HG03354 (cell line): ENCODE measurements at regions not wholly inside any gene's neighbourhood (a gene's known extent, or its start where the extent isn't known, plus 50 kb on each side); places are given as distances from the start of the nearest gene placed in this dataset.
"Not testable (repeated sequence)": the region's sequence is repeated elsewhere in the genome, so short reads cannot be mapped to it uniquely, and the experiment has no call there.

Experiments
- ATAC-seq: cut with Tn5 transposase; IDR thresholded peaks from one replicate; pipeline ENCODE4 v1.9.1; 2021; ENCODE audit warnings: mild to moderate bottlenecking; ENCODE audit not compliant: unreplicated experiment, poor library complexity, severe bottlenecking

- no peak for ATAC-seq
Measured at GRCh38 chr11:129625930-129626329, 189.7 kb upstream of the TMEM45B start.

- no peak for ATAC-seq
Measured at GRCh38 chr11:129631201-129631600, 184.4 kb upstream of the TMEM45B start.

- no peak for ATAC-seq
Measured at GRCh38 chr11:129636926-129637325, 178.7 kb upstream of the TMEM45B start.

- ATAC-seq = no peak
Measured at GRCh38 chr11:129637473-129637872, 178.2 kb upstream of the TMEM45B start.

GRCh38 chr11:129637983-129638776 is 177.5 kb upstream of the TMEM45B start:
- ATAC-seq = no peak

GRCh38 chr11:129639300-129639699 is 176.3 kb upstream of the TMEM45B start:
- no peak for ATAC-seq

- no peak for ATAC-seq
Measured at GRCh38 chr11:129640671-129641070, 175.0 kb upstream of the TMEM45B start.

- no peak for ATAC-seq
Measured at GRCh38 chr11:129643031-129643721, 172.5 kb upstream of the TMEM45B start.

- ATAC-seq = no peak
Measured at GRCh38 chr11:129644326-129644725, 171.3 kb upstream of the TMEM45B start.

GRCh38 chr11:129645943-129646342 is 169.7 kb upstream of the TMEM45B start:
- no peak for ATAC-seq

GRCh38 chr11:129650044-129650443 is 165.6 kb upstream of the TMEM45B start:
- not testable (repeated sequence) for ATAC-seq

GRCh38 chr11:129652835-129653234 is 162.8 kb upstream of the TMEM45B start:
- no peak for ATAC-seq

- ATAC-seq = no peak
Measured at GRCh38 chr11:129655247-129655832, 160.3 kb upstream of the TMEM45B start.

- ATAC-seq = no peak
Measured at GRCh38 chr11:129657866-129658525, 157.7 kb upstream of the TMEM45B start.

- no peak for ATAC-seq
Measured at GRCh38 chr11:129658526-129658867, 157.2 kb upstream of the TMEM45B start.

GRCh38 chr11:129680907-129681306 is 134.7 kb upstream of the TMEM45B start:
- no peak for ATAC-seq

- ATAC-seq = no peak
Measured at GRCh38 chr11:129681344-129682114, 134.1 kb upstream of the TMEM45B start.

GRCh38 chr11:129686269-129686668 is 129.4 kb upstream of the TMEM45B start:
- no peak for ATAC-seq

GRCh38 chr11:129691142-129691541 is 124.5 kb upstream of the TMEM45B start:
- no peak for ATAC-seq

- ATAC-seq = no peak
Measured at GRCh38 chr11:129694538-129694937, 121.1 kb upstream of the TMEM45B start.
